Activated T-cell treated with anti-CD3 and anti-CD28 coated beads for 4 hours (primary cell): ENCODE measurements at regions not wholly inside any gene's neighbourhood (a gene's known extent, or its start where the extent isn't known, plus 50 kb on each side); places are given as distances from the start of the nearest gene placed in this dataset.

ENCODE experiments used
- DNase-seq: peaks from one replicate; pipeline ENCODE4 v3.0.0-alpha.2; 2020

DNA sequence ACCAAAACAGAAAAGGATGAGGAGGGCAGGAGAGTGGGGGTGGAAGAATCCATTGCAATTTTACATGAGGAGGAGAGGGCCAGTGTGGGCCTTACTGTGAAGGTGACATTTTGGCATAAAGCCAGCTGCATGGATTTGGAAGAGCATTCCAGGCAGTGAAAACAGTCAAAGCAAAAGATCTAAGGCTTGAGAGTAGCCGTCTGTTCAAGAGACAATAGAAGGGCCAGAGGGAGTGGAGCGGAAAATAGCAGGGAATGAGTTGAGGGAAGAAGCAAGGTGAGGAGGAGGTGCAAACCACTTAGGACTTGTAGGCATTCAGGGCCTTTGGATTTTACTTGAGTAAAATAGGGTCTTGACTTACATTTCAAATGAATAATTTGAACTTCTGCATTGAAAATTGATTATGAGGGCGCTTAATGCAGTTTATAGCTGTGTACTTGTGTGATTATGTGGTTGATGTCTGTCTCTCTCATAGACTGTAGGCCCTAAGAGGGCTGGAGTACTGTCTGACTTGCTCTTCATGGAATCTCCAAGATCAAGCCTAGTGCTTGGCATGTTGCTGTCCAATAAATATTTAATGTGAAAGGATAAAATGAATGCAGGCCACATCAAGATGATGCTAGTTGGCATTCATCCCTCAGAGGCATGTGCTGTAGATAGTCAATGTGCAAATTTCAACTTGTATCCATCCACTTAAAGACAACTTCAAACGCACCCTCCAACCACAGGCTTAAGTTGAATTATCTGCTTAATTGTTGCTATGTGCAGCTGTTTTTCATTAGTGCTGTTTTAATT lies 772.1 kb upstream of the RBFOX1 start:
- no peak for DNase-seq

- no peak for DNase-seq
Measured at GRCh38 chr16:6558661-6559060, 774.0 kb upstream of the RBFOX1 start.

- DNase-seq = no peak
Measured at GRCh38 chr16:6558126-6558525, 774.5 kb upstream of the RBFOX1 start.

- no peak for DNase-seq
Measured at GRCh38 chr16:6557353-6558023, 775.2 kb upstream of the RBFOX1 start.

GRCh38 chr16:6549415-6549814 lies 783.2 kb upstream of the RBFOX1 start:
- DNase-seq = no peak

- no peak for DNase-seq
Measured at GRCh38 chr16:6548507-6548906, 784.1 kb upstream of the RBFOX1 start.

- DNase-seq = no peak
Measured at GRCh38 chr16:6547131-6547530, 785.5 kb upstream of the RBFOX1 start.

GRCh38 chr16:6545329-6545728 lies 787.3 kb upstream of the RBFOX1 start:
- DNase-seq = no peak

- DNase-seq = no peak
Measured at GRCh38 chr16:6541267-6541666, 791.4 kb upstream of the RBFOX1 start.

GRCh38 chr16:6536411-6536810 lies 796.2 kb upstream of the RBFOX1 start:
- DNase-seq = no peak

DNA sequence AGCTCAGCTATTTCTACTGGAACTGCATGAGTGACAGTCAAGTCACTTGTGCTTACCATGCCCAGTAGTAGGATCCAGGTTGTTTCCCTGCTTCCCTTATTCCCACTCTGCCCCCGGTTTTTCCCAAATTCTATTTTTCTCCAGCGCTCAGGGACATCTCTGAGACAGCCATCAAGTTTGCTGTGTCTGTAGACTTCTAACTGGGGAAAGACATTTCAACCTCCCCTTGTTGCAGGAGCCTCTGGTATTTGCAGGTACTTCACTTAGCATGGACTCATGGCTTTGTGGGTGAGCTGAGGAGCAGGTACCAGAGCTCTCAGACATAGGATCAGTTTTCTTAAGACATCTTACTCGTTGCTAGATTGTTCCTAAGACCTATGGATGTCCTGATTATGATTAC lies 801.6 kb upstream of the RBFOX1 start:
- DNase-seq = no peak

DNA sequence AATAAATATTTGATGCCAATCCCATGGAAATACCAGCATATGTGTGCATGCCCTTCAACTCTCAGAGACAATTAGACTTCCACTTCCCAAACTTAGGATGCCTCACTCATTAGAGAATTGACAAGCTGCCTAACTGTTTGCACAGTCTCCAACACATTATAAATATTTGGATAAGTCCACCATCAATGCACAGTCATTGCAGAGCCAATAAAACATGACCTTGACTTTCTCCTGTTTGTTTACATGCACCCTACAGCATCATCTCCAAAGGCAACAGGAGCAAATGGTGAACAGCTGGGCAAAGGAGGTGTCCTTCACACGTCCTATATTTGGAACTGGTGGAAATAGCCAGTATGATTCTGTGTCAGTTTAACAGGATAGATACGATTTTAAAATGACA lies 804.4 kb upstream of the RBFOX1 start:
- no peak for DNase-seq

DNA sequence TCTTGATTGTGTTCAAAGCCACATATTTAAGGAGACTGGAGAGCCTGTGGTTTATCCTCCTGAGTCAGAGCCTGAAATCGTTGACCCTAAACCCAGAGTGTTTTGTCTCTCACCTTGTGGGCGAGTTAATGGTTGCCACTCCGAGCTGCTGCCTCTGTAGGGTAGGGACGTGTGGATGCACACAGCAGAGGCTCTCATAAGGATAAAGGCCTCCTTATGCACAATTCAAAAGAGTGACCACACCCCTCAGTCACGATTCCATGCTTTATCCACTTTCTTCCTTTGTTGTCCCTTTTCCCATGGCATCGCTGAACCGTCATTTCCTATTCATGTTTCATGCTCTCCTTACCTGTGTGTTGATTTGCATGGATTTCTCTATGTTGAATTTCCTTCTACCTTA lies 805.0 kb upstream of the RBFOX1 start:
- DNase-seq = no peak

- DNase-seq = no peak
Measured at GRCh38 chr16:6524501-6524900, 808.1 kb upstream of the RBFOX1 start.

GRCh38 chr16:6517020-6517720 lies 815.5 kb upstream of the RBFOX1 start:
- DNase-seq = no peak

GRCh38 chr16:6512512-6512911 lies 820.1 kb upstream of the RBFOX1 start:
- no peak for DNase-seq

GRCh38 chr16:6510261-6510660 lies 822.4 kb upstream of the RBFOX1 start:
- no peak for DNase-seq

- DNase-seq = no peak
Measured at GRCh38 chr16:6499413-6499812, 833.2 kb upstream of the RBFOX1 start.

DNA sequence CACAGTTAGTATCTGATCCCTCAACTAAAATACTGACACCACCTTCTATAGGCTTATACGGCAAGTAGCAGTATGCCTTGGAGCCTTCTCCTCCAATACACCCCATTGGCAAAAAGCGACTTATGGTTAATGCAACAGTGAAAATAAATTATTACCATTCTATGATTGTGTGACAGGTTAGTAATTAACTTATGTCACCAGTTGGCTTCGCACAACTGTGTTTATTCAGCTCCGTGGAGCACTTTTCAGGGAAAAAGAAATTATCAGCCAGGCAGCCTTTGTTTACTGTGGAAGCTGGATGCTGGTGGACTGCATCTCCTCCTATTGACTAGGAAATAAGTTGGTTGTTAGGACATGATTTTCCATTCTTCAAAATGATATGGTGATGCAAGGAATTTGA lies 833.8 kb upstream of the RBFOX1 start:
- no peak for DNase-seq

DNA sequence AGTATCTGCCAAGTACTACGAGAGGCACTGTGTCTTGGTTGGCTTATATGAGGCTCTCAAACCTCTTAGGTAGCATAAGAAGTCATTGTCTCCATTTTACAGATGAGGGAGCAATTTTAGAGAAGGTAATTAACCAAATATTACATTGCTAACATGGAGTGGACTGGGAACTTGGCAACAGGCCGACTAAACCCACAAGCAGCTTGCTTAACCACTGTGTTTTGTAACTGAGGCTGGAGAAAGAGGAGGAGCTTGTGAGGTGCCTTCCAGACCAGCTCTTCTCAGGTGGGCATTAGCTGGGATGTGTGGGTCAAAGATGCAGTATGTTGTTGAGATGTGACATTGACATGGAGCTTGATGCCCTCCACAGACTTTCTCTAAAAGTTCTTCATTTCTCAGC lies 835.6 kb upstream of the RBFOX1 start:
- DNase-seq = no peak

DNA sequence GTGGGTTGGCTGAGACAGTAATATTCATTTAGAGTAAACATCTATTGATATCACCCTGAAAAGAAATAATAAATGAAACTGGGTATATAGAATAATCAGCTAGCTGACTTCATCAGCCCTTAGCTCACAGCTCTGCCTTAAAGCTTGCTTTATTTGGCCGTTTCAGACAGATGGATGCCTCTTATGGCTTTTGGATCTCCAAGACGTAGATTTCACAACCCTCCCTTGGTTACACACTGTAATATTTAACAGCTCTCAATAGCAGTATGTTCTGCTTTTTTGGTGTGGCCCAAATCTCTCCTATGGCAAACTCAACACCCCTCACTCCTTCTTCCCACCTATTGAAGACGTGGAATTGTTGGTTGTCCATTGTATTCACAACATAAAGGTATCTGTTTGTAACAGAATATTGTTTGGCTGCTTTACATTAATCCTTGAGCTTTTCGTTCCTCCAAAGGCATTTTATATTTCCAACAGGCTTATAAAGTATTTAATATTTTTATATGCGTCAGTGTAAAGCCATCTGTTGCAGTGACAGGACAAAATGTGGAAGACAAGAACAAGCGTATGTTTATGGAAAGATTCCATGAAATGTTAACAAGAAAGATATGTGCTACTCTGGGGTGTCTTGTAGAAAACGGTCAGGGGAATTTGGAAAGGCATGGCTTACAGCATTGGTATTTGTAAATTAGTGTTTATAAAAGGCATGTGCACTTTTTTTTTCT lies 837.0 kb upstream of the RBFOX1 start:
- no peak for DNase-seq

- no peak for DNase-seq
Measured at GRCh38 chr16:6494716-6495115, 837.9 kb upstream of the RBFOX1 start.

GRCh38 chr16:6493555-6493954 lies 839.1 kb upstream of the RBFOX1 start:
- no peak for DNase-seq
